Embryonic facial prominence (tissue), 1 donor: ENCODE measurements at regions not wholly inside any gene's neighbourhood (a gene's known extent, or its start where the extent isn't known, plus 50 kb on each side); places are given as distances from the start of the nearest gene placed in this dataset.
"Not testable (repeated sequence)": the region's sequence is repeated elsewhere in the genome, so short reads cannot be mapped to it uniquely, and the experiment has no call there.

Experiments used
- DNase-seq: peaks from one replicate; pipeline ENCODE4 v3.0.0-alpha.2; 2016; ENCODE audit errors: extremely low spot score

DNA sequence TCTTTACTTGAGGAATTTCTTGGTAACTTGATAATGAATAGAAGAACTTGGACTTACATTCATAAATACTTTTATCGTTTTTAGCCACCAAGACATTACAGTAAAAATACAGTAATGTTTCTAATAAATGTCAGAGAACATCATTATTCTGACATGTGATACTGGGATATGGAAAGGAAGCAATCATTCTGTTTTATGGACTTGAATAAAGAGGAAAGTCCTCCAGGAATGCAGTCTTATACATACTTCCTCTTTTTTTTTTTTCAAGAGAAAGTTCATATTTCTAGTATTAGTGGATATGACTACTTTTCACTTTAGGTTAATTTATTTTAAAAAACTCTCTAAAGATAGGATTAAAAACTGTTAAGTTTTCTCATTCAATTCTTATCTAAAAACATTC, 220.0 kb upstream of the SEMA3C start:
- DNase-seq = no peak

DNA sequence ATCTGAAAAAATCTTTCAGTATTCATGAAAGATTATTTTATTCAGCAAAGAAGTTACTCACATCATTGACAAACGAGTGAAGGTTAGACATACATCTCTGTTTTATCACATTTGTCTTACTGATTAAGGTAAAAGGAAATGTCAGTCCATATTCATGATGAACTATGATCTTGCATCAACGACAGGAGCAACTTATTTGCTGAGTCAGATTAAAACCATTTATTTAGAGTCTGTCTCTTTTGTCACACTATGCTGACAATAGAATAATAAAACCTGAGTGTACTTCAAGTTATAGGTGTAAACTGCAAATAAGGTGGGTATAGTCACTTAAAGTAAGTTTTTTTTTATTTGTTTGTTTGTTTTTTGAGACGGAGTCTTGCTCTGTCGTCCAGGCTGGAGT, 216.5 kb upstream of the SEMA3C start:
- DNase-seq = no peak

DNA sequence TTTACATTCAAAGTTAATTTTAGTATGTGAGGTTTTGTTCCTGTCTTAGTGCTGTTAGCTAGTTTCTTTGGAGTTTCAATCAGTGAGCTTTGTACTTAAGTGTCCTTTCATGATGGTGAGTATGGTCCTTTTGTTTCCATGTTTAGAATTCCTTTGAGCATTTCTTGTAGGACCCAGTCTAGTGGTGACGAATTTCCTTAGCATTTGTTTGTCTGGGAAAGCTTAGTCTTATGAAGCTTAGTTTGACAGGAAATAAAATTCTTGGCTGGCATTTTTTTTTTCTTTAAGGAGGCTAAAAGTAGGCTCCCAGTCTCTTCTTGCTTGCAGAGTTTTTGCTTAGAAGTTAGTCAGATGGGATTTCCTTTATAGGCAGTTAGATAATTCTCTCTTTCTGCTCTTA, 209.2 kb upstream of the SEMA3C start:
- no peak for DNase-seq

DNA sequence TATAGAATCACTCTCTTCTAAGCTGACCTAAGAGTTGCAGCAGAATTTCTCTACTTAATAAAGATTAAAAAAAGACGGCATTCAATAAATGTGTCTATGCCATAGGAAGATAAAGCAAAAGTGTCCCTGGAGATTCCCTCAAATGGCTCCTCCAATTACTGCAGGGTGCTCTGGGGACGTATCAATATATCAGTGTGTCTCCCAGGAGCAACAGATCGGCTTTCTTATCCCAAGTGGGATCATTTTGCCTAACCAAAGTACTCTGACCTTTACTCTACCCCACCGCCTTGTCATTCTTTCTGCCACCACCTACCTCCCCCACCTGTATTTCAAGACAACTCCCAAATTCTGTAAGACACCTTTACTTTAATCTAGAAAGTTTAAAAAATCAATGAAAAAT, 202.0 kb upstream of the SEMA3C start:
- no peak for DNase-seq

DNA sequence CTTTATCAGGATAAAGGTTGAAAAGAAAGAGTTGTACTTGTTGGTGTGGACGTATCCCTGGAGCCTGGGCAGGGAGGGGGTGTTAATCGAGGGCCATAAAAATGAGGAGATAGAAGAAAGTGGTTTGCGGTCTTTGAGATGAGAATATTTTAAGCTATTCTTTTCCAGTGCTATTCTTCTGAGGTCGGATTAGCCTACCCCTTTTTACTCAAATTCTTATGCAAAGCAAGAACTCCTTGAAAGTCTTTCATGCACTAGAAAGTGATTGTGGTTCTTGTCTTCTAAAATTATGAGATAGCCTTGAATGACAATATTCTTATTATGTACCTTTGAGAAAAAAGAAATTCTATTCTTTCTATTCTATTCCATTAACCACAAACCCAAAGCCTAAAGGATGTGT, 201.3 kb upstream of the SEMA3C start:
- DNase-seq = no peak

DNA sequence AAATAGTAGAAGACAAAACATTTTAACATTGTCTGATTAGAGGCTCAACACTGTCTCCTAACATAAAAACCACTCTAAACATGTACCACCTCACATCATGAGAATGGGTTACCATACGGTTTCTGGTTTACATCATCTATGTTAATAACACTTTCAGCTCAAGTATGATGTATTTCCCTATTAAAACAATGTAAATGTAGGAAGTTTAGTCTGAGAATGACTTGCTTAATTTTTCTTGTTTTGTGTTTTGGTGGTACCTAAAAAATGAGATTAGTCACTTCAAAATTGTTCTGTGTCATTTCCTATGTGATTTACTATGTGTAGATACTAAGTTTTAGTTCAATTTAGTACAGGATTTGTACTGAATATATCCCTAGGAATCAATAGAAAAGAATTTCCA, 195.8 kb upstream of the SEMA3C start:
- DNase-seq = no peak

DNA sequence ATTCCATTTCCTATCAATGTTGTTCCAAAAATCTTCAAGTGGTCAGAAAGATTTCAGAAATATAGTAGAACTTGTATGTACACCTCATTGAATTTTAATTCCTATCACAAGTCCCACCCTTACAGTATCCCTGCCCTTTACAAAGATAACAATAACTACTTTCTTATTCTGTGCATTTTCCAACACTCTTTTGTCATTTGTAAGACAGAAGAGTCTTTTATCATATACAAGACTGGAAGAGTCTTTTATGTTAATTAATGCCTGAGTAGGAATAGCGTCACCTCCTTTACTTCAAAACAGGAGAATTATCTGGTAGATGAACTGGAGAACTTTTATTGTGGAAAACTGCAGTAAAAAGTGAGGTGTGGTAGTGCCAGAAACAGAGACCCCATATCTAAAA, 193.9 kb upstream of the SEMA3C start:
- DNase-seq = no peak

DNA sequence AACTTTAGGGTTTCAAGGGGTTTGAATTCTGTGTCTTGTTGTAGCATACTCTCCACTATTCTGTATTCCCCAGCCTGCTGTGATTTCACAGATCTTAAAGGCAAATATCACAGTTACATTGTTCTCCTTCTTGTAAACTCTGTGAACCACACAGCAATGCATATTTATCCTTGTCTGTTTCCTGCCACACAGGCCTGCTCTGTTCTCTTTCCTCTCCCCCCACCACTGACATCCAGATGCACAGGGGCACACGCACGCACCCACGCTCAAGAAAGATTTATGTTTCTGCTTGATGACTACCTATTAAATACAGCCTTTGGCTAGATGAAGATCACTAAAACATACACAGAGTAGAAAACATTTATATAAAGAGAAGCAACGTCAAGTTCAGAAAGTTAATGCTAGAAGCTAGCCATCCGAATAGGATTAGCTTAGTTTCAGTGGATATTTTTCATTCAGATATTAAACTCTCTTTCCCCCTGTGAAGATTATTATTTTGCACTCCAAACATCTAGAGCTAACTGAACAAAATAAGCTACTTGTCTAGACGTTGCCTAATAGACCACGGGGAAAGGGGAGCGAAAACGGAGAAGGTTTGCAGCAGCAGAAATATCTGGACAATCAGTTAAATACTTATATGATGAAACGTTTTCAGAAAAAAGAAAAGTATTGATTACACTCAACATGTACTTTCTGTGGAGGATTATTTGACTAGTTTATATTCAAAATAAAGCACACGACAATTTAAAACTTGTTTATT, 193.1 kb upstream of the SEMA3C start:
- no peak for DNase-seq

DNA sequence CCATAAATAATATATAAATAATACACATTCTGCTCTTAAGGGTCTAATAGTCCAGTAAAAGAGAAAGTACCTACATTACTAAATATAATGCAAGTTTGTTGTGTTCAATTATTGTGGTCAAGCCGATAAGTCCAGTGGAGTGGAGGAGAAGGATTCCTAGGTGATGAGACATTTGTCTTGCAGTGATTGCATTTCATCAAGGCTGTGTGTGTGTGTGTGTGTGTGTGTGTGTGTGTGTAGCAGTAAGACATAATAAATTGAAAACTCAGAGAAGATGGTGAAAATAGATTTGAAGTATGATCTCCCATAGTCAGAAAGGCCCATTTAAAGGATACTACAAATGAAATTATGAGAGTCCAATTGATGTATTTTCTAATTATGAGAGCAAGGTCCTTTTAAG, 192.5 kb upstream of the SEMA3C start:
- DNase-seq = no peak

DNA sequence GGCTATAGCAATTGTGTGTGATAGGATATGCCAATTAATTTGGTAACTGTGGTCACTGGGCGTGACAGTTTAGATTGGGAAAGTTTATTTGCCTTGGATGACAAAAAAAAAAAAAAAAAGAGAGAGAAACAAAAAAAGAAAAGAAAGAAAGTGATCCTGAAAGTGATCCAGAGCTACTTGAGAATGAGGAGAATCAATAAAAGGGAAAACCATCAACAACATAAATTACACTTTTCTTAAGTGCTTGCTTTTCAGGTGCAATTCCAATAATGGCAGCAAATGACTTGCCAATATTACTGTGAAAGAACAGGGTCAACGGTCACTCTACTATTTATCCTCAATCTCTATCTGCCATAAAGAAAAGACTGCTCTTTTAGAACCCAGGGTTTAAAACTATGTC, 191.8 kb upstream of the SEMA3C start:
- no peak for DNase-seq

DNA sequence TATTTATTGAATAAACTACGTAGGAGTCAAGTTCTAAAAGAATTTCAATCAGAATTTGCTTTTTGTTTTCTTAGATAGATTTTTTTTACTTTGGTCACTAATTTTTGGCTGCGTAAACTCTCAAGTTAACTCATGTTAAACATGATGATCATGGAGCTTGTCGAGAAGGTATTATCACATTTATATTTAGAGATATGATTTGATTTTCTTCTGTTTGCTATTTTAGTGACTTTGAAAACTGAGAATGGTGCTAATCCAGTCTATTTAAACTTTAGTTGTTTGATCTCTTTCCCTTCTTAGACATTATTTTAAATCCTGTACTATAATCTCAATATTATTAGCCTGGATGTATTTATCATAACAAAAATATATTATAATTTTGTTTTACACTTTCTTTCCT, 179.4 kb upstream of the SEMA3C start:
- DNase-seq = no peak

DNA sequence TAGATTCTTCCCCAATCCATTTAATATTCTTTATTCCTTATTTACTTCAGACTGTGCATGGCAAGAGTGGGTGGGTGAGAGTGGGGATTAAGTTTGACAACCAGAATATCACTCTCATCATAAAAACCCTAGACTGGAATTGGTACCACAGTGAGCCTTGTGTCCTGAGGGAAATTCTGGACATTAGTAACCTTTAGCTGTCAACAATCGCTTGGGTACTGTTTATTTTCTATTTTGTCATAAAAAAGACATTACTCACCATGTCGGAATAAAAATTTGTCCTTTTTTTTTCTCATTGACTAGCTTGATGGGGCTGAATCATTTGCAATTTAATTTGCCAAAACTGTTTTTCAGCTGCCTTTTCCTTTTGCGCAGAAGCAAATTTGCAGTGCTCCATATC, 176.1 kb upstream of the SEMA3C start:
- no peak for DNase-seq

DNA sequence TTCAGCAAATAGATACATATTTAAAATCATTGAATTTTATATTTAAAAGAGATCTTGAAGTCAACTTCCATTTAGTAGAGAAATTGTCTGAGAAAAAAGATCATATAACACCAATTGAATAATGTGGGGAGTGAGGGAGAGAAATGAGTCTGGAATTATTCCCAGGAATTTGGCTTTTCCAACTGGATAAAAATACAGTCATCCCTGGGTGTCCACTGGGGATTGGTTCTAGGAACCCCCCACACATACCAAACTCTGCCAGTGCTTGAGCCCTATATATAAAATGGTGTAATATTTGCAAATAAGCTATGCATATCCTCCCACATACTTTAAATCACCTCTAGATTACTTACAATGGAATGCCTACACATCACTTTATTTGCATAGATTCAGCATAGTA, 162.8 kb upstream of the SEMA3C start:
- no peak for DNase-seq

DNA sequence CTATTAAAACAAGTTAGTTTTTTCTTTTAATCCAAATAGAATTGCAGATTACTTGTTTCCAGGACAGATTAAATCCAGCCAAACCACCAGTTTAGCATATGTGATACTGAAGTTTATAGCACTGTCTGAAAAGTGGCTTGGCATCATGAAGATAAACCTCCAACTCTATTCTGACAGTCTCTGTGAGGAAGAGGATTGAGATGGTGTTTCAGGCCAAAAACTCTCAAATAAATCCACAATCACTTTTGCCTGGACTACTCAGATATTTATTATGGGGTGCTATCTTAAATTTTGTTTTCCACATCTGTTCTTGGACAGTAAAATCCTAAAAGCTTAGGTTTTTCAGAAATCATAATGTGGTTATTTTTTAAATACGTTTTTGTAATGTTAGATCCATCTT, 161.7 kb upstream of the SEMA3C start:
- no peak for DNase-seq

DNA sequence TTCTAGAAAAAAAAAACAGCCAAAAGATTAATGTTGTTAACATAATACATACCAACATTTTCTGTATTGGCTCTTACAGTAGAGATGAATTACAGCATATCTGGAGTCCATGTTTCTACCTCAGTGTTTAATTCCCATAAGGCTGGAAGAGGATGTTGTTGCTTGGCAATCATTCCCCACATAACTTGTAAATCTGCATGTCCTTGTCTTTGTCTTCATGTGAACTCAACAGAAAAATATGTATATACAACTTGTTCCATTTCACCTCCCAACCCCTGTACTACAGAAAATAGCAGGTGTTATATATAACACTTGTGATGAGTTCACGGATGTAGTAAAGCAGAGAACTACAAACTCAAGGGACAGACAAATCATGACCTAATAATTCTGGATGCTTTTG, 160.9 kb upstream of the SEMA3C start:
- no peak for DNase-seq

DNA sequence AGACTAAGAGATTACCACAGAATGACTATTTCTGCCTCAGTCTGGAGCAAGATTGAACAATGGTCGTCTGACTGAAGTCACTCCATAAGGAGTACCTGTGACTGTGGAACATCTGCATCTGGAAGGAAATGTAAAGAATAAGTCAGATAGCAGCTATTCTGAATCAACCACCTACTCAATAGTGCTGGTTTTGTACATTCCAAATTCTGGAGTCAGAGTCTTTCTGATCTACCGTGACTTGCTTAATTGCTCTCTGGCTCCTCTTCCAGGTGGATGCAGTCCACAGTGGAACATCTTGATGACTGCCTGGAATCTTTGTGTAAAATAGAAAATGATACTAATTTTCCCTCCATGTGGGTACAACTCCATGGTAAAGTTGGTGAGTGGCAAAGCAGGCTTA, 156.3 kb upstream of the SEMA3C start:
- DNase-seq = no peak

DNA sequence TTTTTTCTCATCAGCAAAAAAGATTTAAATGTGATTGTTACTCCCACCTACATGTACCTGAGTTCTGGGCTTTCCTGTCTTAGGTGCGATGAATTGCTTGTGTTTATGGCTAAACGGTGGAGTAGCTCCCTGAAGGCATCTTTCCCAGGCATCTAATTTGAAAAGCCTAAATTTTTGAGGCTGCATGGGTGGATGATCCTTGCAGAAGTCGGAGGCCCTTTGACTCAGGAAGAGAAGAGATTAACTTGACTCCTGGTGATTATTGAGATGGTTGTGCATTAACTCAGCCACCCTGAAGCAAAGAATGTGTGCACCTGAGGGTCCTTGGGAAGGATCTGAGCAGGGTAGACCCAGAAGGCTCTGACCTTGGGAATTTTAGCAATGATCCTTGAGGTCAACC, 155.6 kb upstream of the SEMA3C start:
- no peak for DNase-seq

DNA sequence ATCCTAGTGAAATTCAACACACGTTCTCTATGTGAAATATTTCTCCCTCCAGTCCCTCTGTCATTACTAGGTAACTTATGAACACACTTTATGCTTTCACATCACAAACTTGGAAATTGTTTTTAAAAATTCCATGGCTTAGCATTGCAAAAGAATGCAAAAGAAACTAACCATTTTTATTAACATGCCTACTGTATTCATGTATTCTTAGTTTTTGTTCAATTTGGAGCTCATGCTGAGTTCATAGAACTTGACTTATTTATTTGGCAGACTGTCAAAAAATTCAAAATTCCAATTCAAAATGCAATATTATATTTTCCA, 155.0 kb upstream of the SEMA3C start:
- no peak for DNase-seq

DNA sequence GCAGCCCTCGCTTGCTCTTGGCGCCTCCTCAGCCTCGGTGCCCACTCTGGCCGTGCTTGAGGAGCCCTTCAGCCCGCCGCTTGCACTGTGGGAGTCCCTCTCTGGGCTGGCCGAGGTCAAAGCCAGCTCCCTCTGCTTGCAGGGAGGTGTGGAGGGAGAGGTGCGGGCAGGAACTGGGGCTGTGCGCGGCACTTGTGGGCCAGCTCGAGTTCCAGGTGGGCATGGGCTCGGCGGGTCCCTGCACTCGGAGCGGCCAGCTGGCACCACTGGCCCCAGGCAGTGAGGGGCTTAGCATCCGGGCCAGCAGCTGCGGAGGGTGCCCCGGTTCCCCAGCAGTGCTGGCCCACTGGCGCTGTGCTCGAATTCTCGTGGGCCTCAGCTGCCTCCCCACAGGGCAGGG, 152.1 kb upstream of the SEMA3C start:
- no peak for DNase-seq

DNA sequence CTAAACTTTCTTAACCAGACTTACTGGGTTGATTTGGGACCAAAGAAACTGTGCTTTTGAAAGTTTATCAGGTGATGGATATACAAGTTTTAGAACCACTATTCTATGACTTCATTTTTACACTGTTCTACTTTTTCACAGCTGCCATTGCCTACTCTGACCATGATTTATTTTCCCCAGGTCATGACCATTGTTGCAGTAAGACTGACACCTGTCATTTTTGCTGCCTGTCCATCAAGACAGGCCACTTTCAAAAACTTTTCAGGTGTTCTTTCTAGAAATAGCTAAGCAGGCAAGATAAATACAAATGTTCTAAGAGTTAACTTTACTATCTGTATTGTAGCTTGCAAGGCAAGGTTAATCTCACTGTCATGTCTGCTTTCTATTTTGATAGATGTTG, 147.9 kb upstream of the SEMA3C start:
- no peak for DNase-seq

DNA sequence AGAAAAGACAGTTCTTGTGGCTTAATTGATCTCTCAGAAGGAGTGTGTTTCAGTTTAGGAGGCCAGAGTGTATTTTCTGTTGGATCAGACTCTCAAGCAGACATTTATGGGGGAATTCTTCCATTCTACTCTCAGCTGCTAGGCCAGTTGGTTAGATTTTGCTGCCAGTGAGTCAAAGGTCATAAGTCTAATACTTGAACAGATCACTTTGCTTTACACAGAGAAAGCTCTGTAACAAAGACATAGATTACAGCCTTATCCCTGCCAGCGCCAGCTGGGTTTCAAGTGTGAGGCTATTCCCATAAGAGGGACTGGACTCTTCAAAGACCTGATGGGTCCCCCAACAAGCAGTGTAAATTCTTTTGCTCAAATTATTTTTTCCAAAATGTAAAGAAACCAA, 145.6 kb upstream of the SEMA3C start:
- no peak for DNase-seq

DNA sequence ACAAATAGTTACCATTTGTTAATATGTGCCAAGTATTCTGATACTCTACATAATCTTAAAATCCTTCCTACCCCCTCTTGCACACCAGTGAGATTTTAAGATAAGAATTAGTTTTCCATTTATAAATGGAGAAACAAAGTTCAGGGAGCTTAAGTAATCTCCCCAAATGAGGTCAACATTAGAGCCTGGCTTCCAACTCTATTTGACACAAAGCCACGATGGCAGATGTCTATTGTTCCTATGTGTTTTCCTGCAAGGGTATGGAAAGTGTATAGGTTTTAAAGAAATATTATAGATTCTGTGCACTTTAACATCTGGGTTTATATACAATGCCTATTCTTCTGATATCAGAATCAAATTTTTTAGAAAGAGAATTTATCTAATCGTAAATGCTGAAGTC, 143.9 kb upstream of the SEMA3C start:
- DNase-seq = no peak

DNA sequence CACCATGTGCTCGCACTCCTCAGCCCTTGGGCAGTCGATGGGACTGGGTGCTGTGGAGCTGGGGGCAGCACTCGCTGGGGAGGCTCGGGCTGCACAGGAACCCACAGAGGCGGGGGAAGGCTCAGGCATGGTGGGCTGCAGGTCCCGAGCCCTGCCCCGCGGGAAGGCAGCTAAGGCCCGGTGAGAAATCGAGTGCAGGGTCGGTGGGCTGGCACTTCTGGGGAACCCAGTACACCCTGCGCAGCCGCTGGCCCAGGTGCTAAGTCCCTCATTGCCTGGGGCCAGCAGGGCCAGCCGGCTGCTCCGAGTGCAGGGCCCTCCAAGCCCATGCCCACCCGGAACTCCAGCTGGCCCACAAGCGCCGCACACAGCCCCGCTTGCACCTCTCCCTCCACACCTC, 138.6 kb upstream of the SEMA3C start:
- DNase-seq = not testable (repeated sequence)

DNA sequence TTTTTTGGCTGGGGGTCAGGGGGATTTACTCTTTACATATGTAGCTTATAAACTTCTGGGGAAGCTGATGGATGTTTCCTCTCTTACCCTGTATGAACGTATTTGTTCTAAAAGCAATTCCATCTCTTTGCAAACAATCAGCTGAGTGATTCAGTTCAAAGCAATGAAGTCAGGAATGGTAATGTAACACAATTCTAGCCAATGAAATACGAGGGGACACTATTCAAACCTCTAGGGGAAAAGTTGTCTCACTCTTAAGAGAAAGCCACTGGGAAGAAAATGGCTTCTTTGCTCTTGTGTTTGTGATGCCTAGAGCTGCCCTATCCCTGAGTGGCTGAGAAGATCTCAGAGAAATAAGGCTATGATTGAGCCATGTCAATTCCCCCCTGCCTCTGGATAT, 134.8 kb upstream of the SEMA3C start:
- DNase-seq = no peak
